Lower leg skin (tissue), 3 donors: ENCODE measurements at regions not wholly inside any gene's neighbourhood (a gene's known extent, or its start where the extent isn't known, plus 50 kb on each side); places are given as distances from the start of the nearest gene placed in this dataset.

Experiments used
- CTCF ChIP-seq, 3 donors: fragments of 450-650 bp; IDR thresholded peaks; one replicate each; pipeline ENCODE4 v1.5.1; 2016; ENCODE audit warnings: antibody characterized with exemption in 3 of 3, mild to moderate bottlenecking in 3 of 3, moderate library complexity in 2 of 3
- POLR2A ChIP-seq, 2 donors: fragments of 450-650 bp; IDR thresholded peaks; one replicate each; pipeline ENCODE4 v1.6.1; 2016 to 2017; ENCODE audit warnings: antibody characterized with exemption in 2 of 2, mild to moderate bottlenecking in 1 of 2, moderate library complexity in 1 of 2

- no peak for TF ChIP-seq CTCF (IDR thresholded peaks at IDR 0.05)
- TF ChIP-seq POLR2A (IDR thresholded peaks at IDR 0.05) = no peak
Observed at GRCh38 chr18:41071826-41072225, 883.2 kb upstream of the PIK3C3 start.
